ENCODE measurements at regions not wholly inside any gene's neighbourhood (a gene's known extent, or its start where the extent isn't known, plus 50 kb on each side); places are given as distances from the start of the nearest gene placed in this dataset.

GRCh38 chr20:24199501-24199900, 210.9 kb upstream of the GGTLC1 start:
- Histone ChIP-seq H3K4me3 (ENCODE audit: low read depth, low read length) (no peak overlapping the region), H3K27me3 (ENCODE audit: control insufficient read depth, insufficient read depth, low read length) (no peaks in the 10 kb centered on the region)
- no peak for TF ChIP-seq CTCF (IDR thresholded peaks at IDR 0.05; ENCODE audit: low read depth, low read length)

GRCh38 chr20:24194143-24194542, 205.6 kb upstream of the GGTLC1 start:
- Histone ChIP-seq H3K9me3 (ENCODE audit: control insufficient read depth, insufficient read depth, low read length) (no peaks in the 10 kb centered on the region), H3K4me3 (ENCODE audit: low read depth, low read length) (no peak overlapping the region), H3K27me3 (ENCODE audit: control insufficient read depth, insufficient read depth, low read length) (no peaks in the 10 kb centered on the region), H3K27ac (ENCODE audit: low read depth, low read length) (no peak overlapping the region)
- POLR2A ChIA-PET = no interaction called here
- no peak for DNase-seq (ENCODE audit: low read depth, low spot score)
- CTCF ChIA-PET = no interaction called here
- no peak for TF ChIP-seq CTCF (IDR thresholded peaks at IDR 0.05; ENCODE audit: low read depth, low read length)

More at GRCh38 chr20:24199501-24199900, 210.9 kb upstream of the GGTLC1 start:
- H3K9me3 ChIP-seq (ENCODE audit: control insufficient read depth, insufficient read depth, low read length) = no peaks in the 10 kb centered on the region
- DNase-seq (ENCODE audit: low read depth, low spot score) = no peak
- H3K27ac ChIP-seq (ENCODE audit: low read depth, low read length) = no peak overlapping the region
- ChIA-PET CTCF (no interaction called here), POLR2A (no interaction called here)

- Histone ChIP-seq H3K27me3 (ENCODE audit: control insufficient read depth, insufficient read depth, low read length) (no peaks in the 10 kb centered on the region), H3K4me3 (ENCODE audit: low read depth, low read length) (no peak overlapping the region), H3K27ac (ENCODE audit: low read depth, low read length) (no peak overlapping the region), H3K9me3 (ENCODE audit: control insufficient read depth, insufficient read depth, low read length) (no peaks in the 10 kb centered on the region)
- no peak for TF ChIP-seq CTCF (IDR thresholded peaks at IDR 0.05; ENCODE audit: low read depth, low read length)
- ChIA-PET CTCF (no interaction called here), POLR2A (no interaction called here)
- DNase-seq (ENCODE audit: low read depth, low spot score) = no peak
These were observed 202.3 kb upstream of the GGTLC1 start for GRCh38 chr20:24190905-24191304.

GRCh38 chr20:24185791-24186190, 197.2 kb upstream of the GGTLC1 start:
- DNase-seq (ENCODE audit: low read depth, low spot score) = no peak
- TF ChIP-seq CTCF (IDR thresholded peaks at IDR 0.05; ENCODE audit: low read depth, low read length) = no peak
- no peak overlapping the region for H3K4me3 ChIP-seq (ENCODE audit: low read depth, low read length)
- ChIA-PET CTCF (no interaction called here), POLR2A (no interaction called here)
- H3K27ac ChIP-seq (ENCODE audit: low read depth, low read length) = no peak overlapping the region
- H3K9me3 ChIP-seq (ENCODE audit: control insufficient read depth, insufficient read depth, low read length) = no peaks in the 10 kb centered on the region
- no peaks in the 10 kb centered on the region for H3K27me3 ChIP-seq (ENCODE audit: control insufficient read depth, insufficient read depth, low read length)

- H3K9me3 ChIP-seq (ENCODE audit: control insufficient read depth, insufficient read depth, low read length) = no peaks in the 10 kb centered on the region
- CTCF ChIA-PET = no interaction called here
- no peak for DNase-seq (ENCODE audit: low read depth, low spot score)
- H3K27ac ChIP-seq (ENCODE audit: low read depth, low read length) = no peak overlapping the region
- no peaks in the 10 kb centered on the region for H3K27me3 ChIP-seq (ENCODE audit: control insufficient read depth, insufficient read depth, low read length)
- POLR2A ChIA-PET = no interaction called here
- H3K4me3 ChIP-seq (ENCODE audit: low read depth, low read length) = no peak overlapping the region
- no peak for TF ChIP-seq CTCF (IDR thresholded peaks at IDR 0.05; ENCODE audit: low read depth, low read length)
These were observed 192.6 kb upstream of the GGTLC1 start for GRCh38 chr20:24181151-24181550.
